ENCODE measurements at regions not wholly inside any gene's neighbourhood (a gene's known extent, or its start where the extent isn't known, plus 50 kb on each side); places are given as distances from the start of the nearest gene placed in this dataset.

DNA sequence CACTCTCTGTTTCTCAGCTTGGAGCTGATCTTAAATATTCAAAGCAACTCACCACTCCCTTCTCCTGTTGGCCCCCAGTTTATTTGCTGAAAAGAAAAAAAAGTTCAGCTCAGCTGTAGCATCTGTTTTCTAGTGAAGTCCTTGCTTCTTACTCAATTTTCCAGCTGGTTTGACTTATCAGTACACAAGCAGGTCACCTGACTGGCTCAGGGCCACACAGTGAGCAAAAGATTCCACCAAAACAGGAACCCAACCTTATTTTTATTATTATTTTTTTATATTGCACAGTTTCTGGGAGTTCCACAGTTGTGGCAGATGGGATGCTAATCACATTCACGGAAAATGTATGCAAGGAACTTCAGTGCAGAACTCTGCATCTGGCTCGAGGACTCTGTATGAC is 390.7 kb upstream of the RGMA start:
- H3K4me1 ChIP-seq (ENCODE audit: control insufficient read depth, insufficient read depth, low read depth, low read length), result no peaks in the 10 kb centered on the region
- H2BK15ac ChIP-seq (ENCODE audit: low read depth, poor library complexity, severe bottlenecking), result no peak overlapping the region
- H3K4ac ChIP-seq (ENCODE audit: low read depth in 1 of 2, low read length in 2 of 2), result no peak overlapping the region
- DNase-seq, result no peak
- no peak overlapping the region for H3K18ac ChIP-seq (ENCODE audit: low read depth in 1 of 2, low read length in 2 of 2)
- H3K9me3 ChIP-seq (ENCODE audit: control insufficient read depth, low read length), result no peaks in the 10 kb centered on the region
- H3K36me3 ChIP-seq (ENCODE audit: control insufficient read depth in 1 of 2, insufficient read depth in 2 of 2, low read depth in 1 of 2, low read length in 2 of 2), result no peaks in the 10 kb centered on the region
- no peak overlapping the region for H4K8ac ChIP-seq (ENCODE audit: low read length)
- H3K9ac ChIP-seq (ENCODE audit: low read length), result no peak overlapping the region
- no peak overlapping the region for H4K91ac ChIP-seq (ENCODE audit: low read length)
- no peak overlapping the region for H3K4me2 ChIP-seq (ENCODE audit: low read length, poor library complexity, severe bottlenecking)
- no peak overlapping the region for H2BK120ac ChIP-seq (ENCODE audit: low read depth, low read length)
- 69% methylated on average over 2 of the region's 2 CpGs for WGBS
- no peak overlapping the region for H2BK12ac ChIP-seq (ENCODE audit: low read length in 2 of 2)
- no peak overlapping the region for H2BK5ac ChIP-seq (ENCODE audit: low read depth, low read length, poor library complexity, severe bottlenecking)
- H3K4me3 ChIP-seq (ENCODE audit: insufficient read depth in 1 of 2, low read depth in 1 of 2, low read length in 2 of 2), result no peak overlapping the region
- H2AK5ac ChIP-seq (ENCODE audit: low read length, severe bottlenecking), result no peak overlapping the region
- H3K79me1 ChIP-seq (replicated peaks; ENCODE audit: low read length, poor library complexity, severe bottlenecking), result no peaks in the 10 kb centered on the region
- H3K27me3 ChIP-seq (ENCODE audit: control insufficient read depth in 1 of 2, insufficient read depth in 1 of 2, low read length in 2 of 2), result peaks cover 0 to 32% of the 10 kb centered on the region in 2 experiments
- no peak overlapping the region for H3K14ac ChIP-seq (ENCODE audit: low read length in 2 of 2)
- no peak overlapping the region for H3K27ac ChIP-seq (ENCODE audit: low read length, poor library complexity, severe bottlenecking)
- no peak overlapping the region for H3K23ac ChIP-seq (ENCODE audit: low read length in 2 of 2)
- no peak overlapping the region for H2AFZ ChIP-seq (ENCODE audit: low read depth, low read length)

- H3K27me3 ChIP-seq (ENCODE audit: control insufficient read depth in 1 of 2, insufficient read depth in 1 of 2, low read length in 2 of 2), result peaks cover 0 to 27% of the 10 kb centered on the region in 2 experiments
- H3K9ac ChIP-seq (ENCODE audit: low read length), result no peak overlapping the region
- no peak overlapping the region for H4K8ac ChIP-seq (ENCODE audit: low read length)
- H3K4me3 ChIP-seq (ENCODE audit: insufficient read depth in 1 of 2, low read depth in 1 of 2, low read length in 2 of 2), result no peak overlapping the region
- no peak overlapping the region for H3K14ac ChIP-seq (ENCODE audit: low read length in 2 of 2)
- no peak overlapping the region for H4K91ac ChIP-seq (ENCODE audit: low read length)
- no peaks in the 10 kb centered on the region for H3K79me1 ChIP-seq (replicated peaks; ENCODE audit: low read length, poor library complexity, severe bottlenecking)
- H2AFZ ChIP-seq (ENCODE audit: low read depth, low read length), result no peak overlapping the region
- no peak overlapping the region for H3K23ac ChIP-seq (ENCODE audit: low read length in 2 of 2)
- no peak overlapping the region for H3K18ac ChIP-seq (ENCODE audit: low read depth in 1 of 2, low read length in 2 of 2)
- H3K36me3 ChIP-seq (ENCODE audit: control insufficient read depth in 1 of 2, insufficient read depth in 2 of 2, low read depth in 1 of 2, low read length in 2 of 2), result no peaks in the 10 kb centered on the region
- no peak overlapping the region for H3K4ac ChIP-seq (ENCODE audit: low read depth in 1 of 2, low read length in 2 of 2)
- no peak overlapping the region for H2BK15ac ChIP-seq (ENCODE audit: low read depth, poor library complexity, severe bottlenecking)
- no peak overlapping the region for H2BK12ac ChIP-seq (ENCODE audit: low read length in 2 of 2)
- H3K27ac ChIP-seq (ENCODE audit: low read length, poor library complexity, severe bottlenecking), result no peak overlapping the region
- H3K4me2 ChIP-seq (ENCODE audit: low read length, poor library complexity, severe bottlenecking), result no peak overlapping the region
- H3K9me3 ChIP-seq (ENCODE audit: control insufficient read depth, low read length), result no peaks in the 10 kb centered on the region
- H2BK120ac ChIP-seq (ENCODE audit: low read depth, low read length), result no peak overlapping the region
- WGBS, result 65% methylated on average over 5 of the region's 5 CpGs
- no peaks in the 10 kb centered on the region for H3K4me1 ChIP-seq (ENCODE audit: control insufficient read depth, insufficient read depth, low read depth, low read length)
- H2AK5ac ChIP-seq (ENCODE audit: low read length, severe bottlenecking), result no peak overlapping the region
- no peak overlapping the region for H2BK5ac ChIP-seq (ENCODE audit: low read depth, low read length, poor library complexity, severe bottlenecking)
- DNase-seq, result no peak
Observed at GRCh38 chr15:93478947-93479346, 389.9 kb upstream of the RGMA start.

DNA sequence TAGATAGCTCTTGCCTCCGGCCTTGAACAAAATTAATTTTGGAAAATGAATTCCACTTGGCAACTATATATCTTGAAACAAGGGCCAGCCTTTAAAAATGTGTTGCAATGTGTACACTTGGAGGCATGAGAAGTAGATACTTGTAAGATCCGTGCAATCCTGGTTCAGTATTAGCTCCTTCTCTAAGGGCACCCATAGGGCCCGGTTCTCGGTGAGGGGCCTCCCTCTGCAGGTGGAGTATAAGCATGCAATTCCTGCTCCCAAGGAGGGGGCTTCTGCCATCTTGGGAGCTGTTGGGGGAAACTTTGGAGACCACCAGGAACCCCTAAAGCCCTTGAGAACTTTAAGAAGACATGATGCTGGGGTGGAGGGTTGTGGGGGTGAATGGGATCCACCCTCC is 388.7 kb upstream of the RGMA start:
- no peak overlapping the region for H3K9ac ChIP-seq (ENCODE audit: low read length)
- no peak overlapping the region for H2AK5ac ChIP-seq (ENCODE audit: low read length, severe bottlenecking)
- H2BK5ac ChIP-seq (ENCODE audit: low read depth, low read length, poor library complexity, severe bottlenecking), result no peak overlapping the region
- no peak overlapping the region for H3K27ac ChIP-seq (ENCODE audit: low read length, poor library complexity, severe bottlenecking)
- no peak overlapping the region for H4K91ac ChIP-seq (ENCODE audit: low read length)
- no peak for DNase-seq
- H3K36me3 ChIP-seq (ENCODE audit: control insufficient read depth in 1 of 2, insufficient read depth in 2 of 2, low read depth in 1 of 2, low read length in 2 of 2), result no peaks in the 10 kb centered on the region
- H3K79me1 ChIP-seq (replicated peaks; ENCODE audit: low read length, poor library complexity, severe bottlenecking), result no peaks in the 10 kb centered on the region
- H4K8ac ChIP-seq (ENCODE audit: low read length), result no peak overlapping the region
- H3K18ac ChIP-seq (ENCODE audit: low read depth in 1 of 2, low read length in 2 of 2), result no peak overlapping the region
- H3K9me3 ChIP-seq (ENCODE audit: control insufficient read depth, low read length), result no peaks in the 10 kb centered on the region
- H3K4me1 ChIP-seq (ENCODE audit: control insufficient read depth, insufficient read depth, low read depth, low read length), result no peaks in the 10 kb centered on the region
- H3K4me2 ChIP-seq (ENCODE audit: low read length, poor library complexity, severe bottlenecking), result no peak overlapping the region
- no peak overlapping the region for H2AFZ ChIP-seq (ENCODE audit: low read depth, low read length)
- H2BK12ac ChIP-seq (ENCODE audit: low read length in 2 of 2), result no peak overlapping the region
- H3K23ac ChIP-seq (ENCODE audit: low read length in 2 of 2), result no peak overlapping the region
- H2BK120ac ChIP-seq (ENCODE audit: low read depth, low read length), result no peak overlapping the region
- WGBS, result 63% methylated on average over 4 of the region's 4 CpGs
- no peak overlapping the region for H3K4ac ChIP-seq (ENCODE audit: low read depth in 1 of 2, low read length in 2 of 2)
- no peak overlapping the region for H3K4me3 ChIP-seq (ENCODE audit: insufficient read depth in 1 of 2, low read depth in 1 of 2, low read length in 2 of 2)
- H2BK15ac ChIP-seq (ENCODE audit: low read depth, poor library complexity, severe bottlenecking), result no peak overlapping the region
- no peak overlapping the region for H3K14ac ChIP-seq (ENCODE audit: low read length in 2 of 2)
- H3K27me3 ChIP-seq (ENCODE audit: control insufficient read depth in 1 of 2, insufficient read depth in 1 of 2, low read length in 2 of 2), result peaks cover 0 to 27% of the 10 kb centered on the region in 2 experiments

- DNase-seq, result no peak
Observed at GRCh38 chr15:93477188-93477587, 388.2 kb upstream of the RGMA start.

More at GRCh38 chr15:93477188-93477587, 388.2 kb upstream of the RGMA start:
- Histone ChIP-seq H3K9me3 (ENCODE audit: control insufficient read depth, low read length) (no peaks in the 10 kb centered on the region), H3K36me3 (ENCODE audit: control insufficient read depth in 1 of 2, insufficient read depth in 2 of 2, low read depth in 1 of 2, low read length in 2 of 2) (no peaks in the 10 kb centered on the region), H3K18ac (ENCODE audit: low read depth in 1 of 2, low read length in 2 of 2) (no peak overlapping the region), H3K23ac (ENCODE audit: low read length in 2 of 2) (no peak overlapping the region), H2BK120ac (ENCODE audit: low read depth, low read length) (no peak overlapping the region), H3K4me1 (ENCODE audit: control insufficient read depth, insufficient read depth, low read depth, low read length) (no peaks in the 10 kb centered on the region), H3K9ac (ENCODE audit: low read length) (no peak overlapping the region), H2BK15ac (ENCODE audit: low read depth, poor library complexity, severe bottlenecking) (no peak overlapping the region), H3K4me2 (ENCODE audit: low read length, poor library complexity, severe bottlenecking) (no peak overlapping the region), H4K91ac (ENCODE audit: low read length) (no peak overlapping the region), H2AFZ (ENCODE audit: low read depth, low read length) (no peak overlapping the region), H2BK5ac (ENCODE audit: low read depth, low read length, poor library complexity, severe bottlenecking) (no peak overlapping the region), H3K27me3 (ENCODE audit: control insufficient read depth in 1 of 2, insufficient read depth in 1 of 2, low read length in 2 of 2) (peaks cover 0 to 27% of the 10 kb centered on the region in 2 experiments), H3K4me3 (ENCODE audit: insufficient read depth in 1 of 2, low read depth in 1 of 2, low read length in 2 of 2) (no peak overlapping the region), H2AK5ac (ENCODE audit: low read length, severe bottlenecking) (no peak overlapping the region), H3K14ac (ENCODE audit: low read length in 2 of 2) (no peak overlapping the region), H3K27ac (ENCODE audit: low read length, poor library complexity, severe bottlenecking) (no peak overlapping the region), H3K4ac (ENCODE audit: low read depth in 1 of 2, low read length in 2 of 2) (no peak overlapping the region), H4K8ac (ENCODE audit: low read length) (no peak overlapping the region), H3K79me1 (replicated peaks; ENCODE audit: low read length, poor library complexity, severe bottlenecking) (no peaks in the 10 kb centered on the region), H2BK12ac (ENCODE audit: low read length in 2 of 2) (no peak overlapping the region)
- 5% methylated on average over 4 of the region's 4 CpGs for WGBS
